Right renal cortex interstitium (tissue), 3 donors: ENCODE measurements at regions not wholly inside any gene's neighbourhood (a gene's known extent, or its start where the extent isn't known, plus 50 kb on each side); places are given as distances from the start of the nearest gene placed in this dataset.

Source experiments
- DNase-seq, 3 donors: peaks; one replicate each; pipeline ENCODE4 v3.0.0-alpha.2; 2013; ENCODE audit warnings: low read depth in 3 of 3, low spot score in 2 of 3

- no peak for DNase-seq
These were observed 79.0 kb upstream of the SYT6 start for GRCh38 chr1:114232691-114233090.

- DNase-seq = no peak
These were observed 77.6 kb upstream of the SYT6 start for GRCh38 chr1:114231301-114231700.

- DNase-seq = no peak
These were observed 75.7 kb upstream of the SYT6 start for GRCh38 chr1:114229368-114229767.

GRCh38 chr1:114227059-114227458 lies 73.4 kb upstream of the SYT6 start:
- no peak for DNase-seq

GRCh38 chr1:114224196-114224907 lies 70.7 kb upstream of the SYT6 start:
- peak in 2 of 3 donors; percentile 32 to 50 for DNase-seq

GRCh38 chr1:114222920-114223319 lies 69.3 kb upstream of the SYT6 start:
- no peak for DNase-seq

- no peak for DNase-seq
These were observed 65.7 kb upstream of the SYT6 start for GRCh38 chr1:114219172-114219868.

- no peak for DNase-seq
These were observed 64.9 kb upstream of the SYT6 start for GRCh38 chr1:114218361-114219171.

- no peak for DNase-seq
These were observed 62.9 kb upstream of the SYT6 start for GRCh38 chr1:114216431-114217173.

GRCh38 chr1:114215436-114215835 lies 61.8 kb upstream of the SYT6 start:
- no peak for DNase-seq

- DNase-seq = no peak
These were observed 60.3 kb upstream of the SYT6 start for GRCh38 chr1:114214016-114214415.

GRCh38 chr1:114209971-114210370 lies 56.3 kb upstream of the SYT6 start:
- DNase-seq = no peak

- DNase-seq = no peak
These were observed 55.0 kb upstream of the SYT6 start for GRCh38 chr1:114208714-114209113.

GRCh38 chr1:114208106-114208505 lies 54.4 kb upstream of the SYT6 start:
- no peak for DNase-seq

- no peak for DNase-seq
These were observed 54.0 kb upstream of the SYT6 start for GRCh38 chr1:114207635-114208034.

- DNase-seq = no peak
These were observed 52.7 kb upstream of the SYT6 start for GRCh38 chr1:114206392-114206791.

- DNase-seq = no peak
These were observed 50.0 kb upstream of the SYT6 start for GRCh38 chr1:114203595-114204128.
